Stimulated activated CD4-positive, alpha-beta T cell treated with anti-CD3 and anti-CD28 coated beads, Interleukin-12 subunit alpha, Interleukin-12 subunit beta, amount 100 ng/mL, for 4 hours (primary cell): ENCODE measurements at regions not wholly inside any gene's neighbourhood (a gene's known extent, or its start where the extent isn't known, plus 50 kb on each side); places are given as distances from the start of the nearest gene placed in this dataset.

ENCODE experiments used
- DNase-seq: peaks from one replicate; pipeline ENCODE4 v3.0.0-alpha.2; 2020

GRCh38 chr5:107213025-107213424 is 457.7 kb downstream of the EFNA5 start:
- no peak for DNase-seq

- no peak for DNase-seq
Measured at GRCh38 chr5:107211630-107212029, 459.1 kb downstream of the EFNA5 start.

- DNase-seq, result no peak
Measured at GRCh38 chr5:107208867-107209266, 461.9 kb downstream of the EFNA5 start.

DNA sequence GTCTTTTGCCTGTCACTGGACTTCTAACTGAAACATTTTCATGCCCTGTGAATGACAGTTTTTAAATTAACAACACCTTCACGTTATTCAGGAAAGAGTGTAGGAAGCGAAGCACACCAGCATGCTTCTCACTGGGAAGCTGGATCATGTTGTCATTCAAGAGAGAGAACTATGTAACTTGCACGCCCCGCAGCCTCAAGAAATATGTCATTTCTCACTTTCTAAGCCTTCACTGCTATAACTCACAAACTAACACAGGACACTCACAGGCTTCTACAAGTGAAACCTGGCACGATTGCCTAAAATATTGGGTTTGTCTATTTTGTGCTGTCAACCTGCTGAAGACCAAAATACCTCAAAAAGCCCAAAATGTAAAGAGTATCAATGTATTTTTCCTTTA is 466.3 kb downstream of the EFNA5 start:
- no peak for DNase-seq

DNA sequence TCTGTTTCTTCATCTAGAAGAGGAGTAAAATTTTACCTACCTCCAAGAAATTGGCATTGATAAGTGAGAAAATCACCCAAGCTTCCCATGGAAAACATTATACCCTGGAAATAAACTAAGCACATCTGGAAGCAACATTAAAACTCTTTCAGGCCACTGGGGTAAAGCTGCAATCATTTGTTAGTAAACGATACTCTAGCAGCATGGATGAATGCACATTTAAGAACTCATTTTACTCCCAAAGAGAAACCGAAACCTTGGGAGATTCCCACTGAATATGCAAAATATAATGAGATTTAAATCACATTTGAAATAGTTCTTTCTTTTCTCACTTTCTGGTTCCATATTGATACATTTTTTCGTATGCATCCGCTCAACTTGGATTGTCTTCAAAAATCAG is 467.5 kb downstream of the EFNA5 start:
- no peak for DNase-seq

- DNase-seq, result no peak
Measured at GRCh38 chr5:107199756-107200155, 471.0 kb downstream of the EFNA5 start.

GRCh38 chr5:107196500-107197059 is 474.2 kb downstream of the EFNA5 start:
- no peak for DNase-seq

- DNase-seq, result no peak
Measured at GRCh38 chr5:107195890-107196395, 474.8 kb downstream of the EFNA5 start.

- no peak for DNase-seq
Measured at GRCh38 chr5:107184871-107185270, 485.9 kb downstream of the EFNA5 start.

DNA sequence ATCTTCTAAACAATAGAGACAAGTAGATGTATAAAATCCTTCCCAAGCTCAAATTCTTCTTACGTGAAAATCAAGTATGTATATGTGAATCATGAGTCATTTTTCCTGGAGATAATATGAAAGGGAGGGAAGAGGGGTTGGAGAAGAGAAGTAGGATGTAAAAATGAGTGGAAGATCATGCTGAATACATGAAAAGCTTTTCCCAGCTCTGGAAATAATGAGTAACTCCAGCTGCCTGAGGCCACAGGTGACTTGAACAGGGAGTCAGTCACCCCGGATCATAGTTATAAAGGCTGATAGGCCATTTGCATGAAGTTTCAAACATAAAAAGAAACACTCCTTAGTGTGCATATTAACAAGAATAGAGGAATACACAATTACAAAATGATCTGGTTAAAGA is 486.7 kb downstream of the EFNA5 start:
- no peak for DNase-seq

DNA sequence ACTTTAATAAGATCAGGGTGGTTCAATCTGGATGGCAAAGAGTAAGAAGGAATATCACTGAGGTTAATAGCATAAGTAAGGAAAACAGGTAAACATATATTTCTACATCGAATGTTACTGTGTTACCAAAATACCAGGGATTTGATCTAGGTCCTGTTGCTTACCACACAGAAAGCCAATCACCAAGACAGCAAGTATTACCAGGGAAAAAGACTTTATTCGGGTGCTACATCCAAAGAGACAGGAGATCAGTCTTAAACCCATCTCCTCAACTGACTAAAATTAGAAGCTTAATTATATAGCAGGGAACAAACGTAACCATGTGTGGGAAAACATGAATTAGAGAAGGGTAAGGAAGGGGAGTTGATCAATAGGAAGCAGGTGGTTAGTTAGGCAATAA is 500.1 kb downstream of the EFNA5 start:
- no peak for DNase-seq

DNA sequence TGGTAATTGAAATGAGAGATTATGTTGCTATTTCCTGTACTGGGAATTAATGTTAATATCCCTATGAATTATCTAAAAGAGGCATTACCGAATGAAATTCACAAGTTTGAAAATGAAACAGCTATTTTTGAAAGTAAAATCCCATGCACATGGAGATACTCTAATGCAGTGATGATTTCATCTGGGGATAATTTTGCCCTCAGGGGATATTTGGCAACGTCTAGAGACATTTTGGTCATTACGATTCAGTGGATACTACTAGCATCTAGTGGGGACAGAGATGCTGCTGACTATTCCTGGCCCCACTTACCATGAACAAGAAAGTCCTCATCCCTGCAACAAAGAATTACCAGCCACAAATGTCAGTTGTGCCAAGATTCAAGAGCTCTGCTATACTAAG is 500.9 kb downstream of the EFNA5 start:
- no peak for DNase-seq

DNA sequence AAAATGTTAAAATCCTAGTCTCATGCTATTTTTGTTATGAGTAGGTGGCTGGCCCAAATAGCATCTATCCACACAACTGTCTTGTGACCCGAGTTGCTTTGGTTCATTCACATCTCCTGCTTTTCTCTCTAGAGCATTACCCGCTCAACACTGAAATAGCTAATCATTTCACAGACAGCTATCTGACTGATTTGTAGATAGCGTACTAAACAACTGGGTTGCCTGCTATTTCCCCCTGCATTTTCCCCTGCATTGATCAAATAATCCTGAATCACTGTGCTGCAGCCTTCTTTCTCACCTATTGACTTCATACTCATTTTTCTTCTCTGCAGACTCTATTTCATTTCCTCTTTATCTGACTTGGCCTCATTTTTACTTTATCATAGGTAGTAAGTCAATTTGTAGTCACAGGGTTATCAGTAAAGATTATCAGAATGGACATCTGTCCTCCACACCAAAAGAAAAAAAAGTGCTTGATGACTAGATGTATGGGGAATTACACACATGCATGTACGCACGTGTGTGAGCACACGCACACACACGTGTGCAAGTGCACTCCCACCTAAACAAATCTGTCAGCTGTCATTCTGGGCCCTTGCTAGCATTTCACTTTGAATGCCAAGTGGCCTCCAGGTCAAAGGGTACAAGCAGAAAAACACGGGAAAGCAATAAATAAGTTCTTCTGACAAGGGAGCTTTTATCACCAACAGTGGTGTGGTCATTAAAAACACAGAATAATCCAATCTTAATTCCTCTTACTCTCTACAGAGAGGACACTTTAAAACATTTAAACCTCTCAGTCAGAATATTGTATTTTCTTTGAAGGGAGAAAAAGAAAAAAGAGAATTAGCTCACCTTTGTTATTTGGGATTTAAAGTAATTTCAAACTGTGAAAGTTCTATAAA is 501.6 kb downstream of the EFNA5 start:
- no peak for DNase-seq

GRCh38 chr5:107168086-107168485 is 502.7 kb downstream of the EFNA5 start:
- no peak for DNase-seq

- no peak for DNase-seq
Measured at GRCh38 chr5:107165296-107165695, 505.4 kb downstream of the EFNA5 start.

DNA sequence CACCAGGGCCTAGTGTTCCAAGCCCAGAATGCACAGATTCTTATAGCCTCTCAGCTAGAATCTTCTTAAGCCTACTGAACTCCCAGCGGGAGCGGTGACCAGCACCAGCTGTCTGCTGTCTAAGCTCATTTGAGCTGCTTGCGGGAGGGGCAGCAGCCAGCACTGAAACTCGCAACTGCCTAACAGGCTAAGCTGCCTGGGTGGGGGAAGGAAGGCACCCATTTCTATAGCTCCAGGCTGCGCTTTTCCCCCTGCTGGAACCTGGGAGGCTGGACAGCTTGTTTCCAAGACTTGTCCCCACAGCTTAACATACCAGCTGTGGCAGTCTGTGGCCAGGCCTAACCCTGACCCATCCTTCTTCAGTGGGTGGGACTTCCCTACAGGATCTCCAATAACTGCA is 512.9 kb downstream of the EFNA5 start:
- no peak for DNase-seq

DNA sequence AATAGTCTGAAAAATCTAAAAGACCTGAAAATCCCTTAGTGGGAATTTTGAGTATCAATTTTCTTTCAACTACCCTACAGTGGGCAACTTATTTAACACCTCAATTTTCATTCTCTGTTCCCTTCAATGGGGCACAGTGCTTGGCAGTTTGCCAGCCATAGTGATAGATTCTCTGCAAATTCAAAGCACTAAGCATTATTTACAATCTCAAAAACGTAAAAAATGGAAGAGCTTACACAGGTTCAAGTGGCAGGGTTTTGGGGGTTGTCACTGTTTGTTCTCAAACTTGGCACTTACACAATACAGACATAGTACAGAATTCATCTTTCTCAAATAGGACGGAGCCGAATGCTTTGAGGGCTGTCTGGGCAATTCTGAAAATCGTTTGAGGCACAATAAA is 515.0 kb downstream of the EFNA5 start:
- DNase-seq, result no peak

DNA sequence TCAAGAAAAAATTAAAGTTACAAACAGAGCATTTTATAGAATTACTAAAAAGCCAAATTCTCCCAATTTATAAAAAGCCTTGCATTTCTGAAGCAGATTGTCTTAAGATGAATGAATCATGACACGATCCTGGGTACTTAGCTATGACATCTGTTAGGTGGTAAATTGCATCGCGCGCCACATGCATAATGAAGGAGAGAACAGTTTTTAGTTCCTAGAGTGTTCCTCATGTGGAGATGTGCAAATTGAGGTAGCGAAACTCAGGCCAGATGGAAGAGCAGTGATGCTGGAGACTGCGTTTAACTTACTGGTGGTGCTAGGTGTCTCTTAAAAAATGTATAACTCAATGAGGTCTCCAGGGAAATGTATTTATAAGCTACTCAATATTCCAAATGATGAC is 516.1 kb downstream of the EFNA5 start:
- DNase-seq, result no peak

DNA sequence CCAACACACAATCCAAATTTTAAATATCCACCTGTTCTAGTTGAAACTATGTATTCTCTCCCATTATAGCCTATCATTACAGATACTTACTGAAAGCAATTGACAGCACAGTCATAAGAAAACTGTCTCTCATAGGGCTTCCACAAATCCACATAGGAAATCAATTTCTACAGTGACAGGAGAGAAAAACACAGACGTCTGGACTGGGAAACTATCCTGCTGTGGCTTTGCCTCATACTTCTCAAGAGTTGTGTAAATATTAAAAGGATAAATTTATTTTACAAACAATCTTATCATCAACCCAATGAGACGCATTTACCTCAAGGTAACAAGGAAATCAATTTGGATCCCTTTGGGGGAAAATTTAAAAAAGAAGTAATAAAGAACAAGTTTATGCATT is 517.5 kb downstream of the EFNA5 start:
- no peak for DNase-seq

GRCh38 chr5:107149243-107150005 is 521.3 kb downstream of the EFNA5 start:
- no peak for DNase-seq

GRCh38 chr5:107147589-107147988 is 523.1 kb downstream of the EFNA5 start:
- no peak for DNase-seq

GRCh38 chr5:107146901-107147300 is 523.8 kb downstream of the EFNA5 start:
- DNase-seq, result no peak

- no peak for DNase-seq
Measured at GRCh38 chr5:107135391-107135790, 535.3 kb downstream of the EFNA5 start.

- DNase-seq, result no peak
Measured at GRCh38 chr5:107134931-107135330, 535.8 kb downstream of the EFNA5 start.
